ENCODE measurements at regions not wholly inside any gene's neighbourhood (a gene's known extent, or its start where the extent isn't known, plus 50 kb on each side); places are given as distances from the start of the nearest gene placed in this dataset.

DNA sequence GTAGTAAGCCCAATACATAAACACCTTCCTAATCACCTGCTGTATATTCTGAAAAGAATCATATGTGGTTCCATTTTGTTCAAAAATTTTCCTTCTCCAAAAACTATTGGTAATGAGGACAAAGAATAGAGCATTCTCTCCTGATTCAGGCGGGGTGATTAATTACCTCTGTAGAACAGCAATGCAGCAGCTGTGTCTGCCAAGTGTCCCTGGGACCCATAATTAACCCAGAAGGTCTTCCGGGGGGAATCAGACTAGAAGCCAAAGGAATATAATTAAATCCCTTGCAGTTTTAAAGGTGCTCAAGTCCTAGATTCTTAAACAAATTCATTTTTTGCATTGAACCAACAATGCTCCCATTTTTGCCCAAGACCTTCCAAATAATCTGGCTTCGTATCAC lies 60.3 kb upstream of the ABLIM1 start:
- no peak overlapping the region for H3K14ac ChIP-seq (ENCODE audit: insufficient read length)
- no peaks in the 10 kb centered on the region for H3K79me1 ChIP-seq (ENCODE audit: low read depth, low read length)
- H4K91ac ChIP-seq (replicated peaks; ENCODE audit: insufficient read length, low read length): no peak overlapping the region
- DNase-seq (ENCODE audit: low read depth in 1 of 2, low spot score in 2 of 2) (no peak), FAIRE-seq (no peak)
- no peak overlapping the region for H2BK15ac ChIP-seq (ENCODE audit: low read length)
- no peak overlapping the region for H2BK5ac ChIP-seq (ENCODE audit: low read depth, low read length)
- peaks cover 0 to 5% (median 2%) of the 10 kb centered on the region in 4 experiments; a peak in 2 of 7 replicates for H3K4me1 ChIP-seq (replicated peaks in 1 of 4; ENCODE audit: control insufficient read depth in 3 of 4, insufficient read depth in 4 of 4, low read length in 3 of 4)
- no peak overlapping the region for H2AFZ ChIP-seq (ENCODE audit: low read length)
- CTCF ChIA-PET (ENCODE audit: partially characterized antibody): no interaction called here
- H3K79me2 ChIP-seq (ENCODE audit: control insufficient read depth in 1 of 2, insufficient read depth in 2 of 2, low read length in 2 of 2): no peaks in the 10 kb centered on the region
- no peak overlapping the region for H3K4ac ChIP-seq (replicated peaks; ENCODE audit: insufficient read length, low read depth, low read length)
- no peaks in the 10 kb centered on the region for H3K27me3 ChIP-seq (replicated peaks in 1 of 4; ENCODE audit: control insufficient read depth in 3 of 4, extremely low read depth in 1 of 4, insufficient read depth in 3 of 4, low read length in 3 of 4)
- no peaks in the 10 kb centered on the region for H4K20me1 ChIP-seq (replicated peaks in 1 of 2; ENCODE audit: control insufficient read depth in 1 of 2, insufficient read depth in 2 of 2, low read length in 2 of 2)
- POLR2A ChIA-PET (ENCODE audit: partially characterized antibody): no interaction called here
- H4K8ac ChIP-seq (ENCODE audit: extremely low read depth, insufficient read depth, low read length): no peak overlapping the region
- H3K23me2 ChIP-seq (ENCODE audit: low read depth, low read length): no peaks in the 10 kb centered on the region; the same call in 1 of the 2 replicates
- no peak overlapping the region for H3K23ac ChIP-seq (ENCODE audit: insufficient read length)
- H3K9ac ChIP-seq (replicated peaks in 1 of 4; ENCODE audit: extremely low read depth in 1 of 4, low read depth in 3 of 4, low read length in 3 of 4): no peak overlapping the region
- no peak overlapping the region for H2BK12ac ChIP-seq (ENCODE audit: low read depth, low read length)
- no peak overlapping the region for H3K27ac ChIP-seq (ENCODE audit: low read depth, low read length)
- H3K4me3 ChIP-seq (ENCODE audit: extremely low read depth in 1 of 4, insufficient read depth in 2 of 4, low read depth in 3 of 4, low read length in 4 of 4): no peak overlapping the region
- no peak overlapping the region for H2BK20ac ChIP-seq (ENCODE audit: low read length)
- H3K18ac ChIP-seq (ENCODE audit: extremely low read depth, low read length): no peak overlapping the region
- H3K56ac ChIP-seq (replicated peaks; ENCODE audit: insufficient read length, low read depth, low read length): no peak overlapping the region
- H3K36me3 ChIP-seq (ENCODE audit: control insufficient read depth in 2 of 4, insufficient read depth in 4 of 4, low read length in 3 of 4): no peaks in the 10 kb centered on the region
- WGBS, 2 experiments (ENCODE audit: extremely low coverage in 1 of 2, insufficient coverage in 1 of 2, insufficient read length in 1 of 2, insufficient replicate concordance in 2 of 2, low coverage in 1 of 2, low lambda C conversion rate in 2 of 2, missing lambda C conversion rate in 1 of 2): 85% methylated on average over 3 of the region's 3 CpGs; no CpG with 5 or more reads in 1 of the 2 experiments
- no peak overlapping the region for H2BK120ac ChIP-seq (replicated peaks; ENCODE audit: low read depth, low read length)
- H2AK5ac ChIP-seq (ENCODE audit: low read depth, low read length): no peak overlapping the region
- no peaks in the 10 kb centered on the region for H3K9me3 ChIP-seq (ENCODE audit: insufficient read depth in 2 of 2, low read depth in 1 of 2, low read length in 1 of 2)
- no peak for TF ChIP-seq KDM1A (IDR thresholded peaks at IDR 0.05; ENCODE audit: borderline replicate concordance, low read length)
- H4K5ac ChIP-seq (ENCODE audit: insufficient read length, low read depth, low read length): no peak overlapping the region
- no peak overlapping the region for H3K4me2 ChIP-seq (ENCODE audit: insufficient read depth in 1 of 2, low read depth in 2 of 2, low read length in 2 of 2)
